KMS-11 (cell line): ENCODE measurements at regions not wholly inside any gene's neighbourhood (a gene's known extent, or its start where the extent isn't known, plus 50 kb on each side); places are given as distances from the start of the nearest gene placed in this dataset.

ENCODE experiments used
- H2AFZ ChIP-seq: fragments of 200-600 bp; sonication (generic); 2 replicates; pipeline ENCODE4 v1.6.1; 2016; ENCODE audit warnings: antibody characterized with exemption, mixed run types, low read depth
- H3K27ac ChIP-seq: fragments of 200-600 bp; sonication (generic); 2 replicates; pipeline ENCODE4 v1.6.1; 2016; ENCODE audit warnings: mild to moderate bottlenecking, mixed run types
- H3K27me3 ChIP-seq: fragments of 200-600 bp; sonication (generic); 2 replicates; pipeline ENCODE4 v1.6.1; 2017; ENCODE audit warnings: mild to moderate bottlenecking, low read depth, mixed run types, moderate library complexity; ENCODE audit not compliant: insufficient read depth
- H3K36me3 ChIP-seq: fragments of 200-600 bp; sonication (generic); 2 replicates; pipeline ENCODE4 v1.6.1; 2017; ENCODE audit warnings: mild to moderate bottlenecking, mixed run types; ENCODE audit not compliant: insufficient read depth
- H3K4me1 ChIP-seq: fragments of 200-600 bp; sonication (generic); 2 replicates; pipeline ENCODE4 v1.6.1; 2016; ENCODE audit warnings: mild to moderate bottlenecking, low read depth, mixed run types; ENCODE audit not compliant: poor library complexity, severe bottlenecking
- H3K4me2 ChIP-seq: fragments of 200-600 bp; sonication (generic); 2 replicates; pipeline ENCODE4 v1.7.0; 2016; ENCODE audit warnings: mild to moderate bottlenecking, mixed run types
- H3K4me3 ChIP-seq: fragments of 200-600 bp; sonication (generic); IDR thresholded peaks from 2 replicates; pipeline ENCODE4 v1.6.1; 2017; ENCODE audit warnings: low read depth, low read length, mixed read lengths; ENCODE audit not compliant: insufficient read depth
- H3K79me2 ChIP-seq: fragments of 200-600 bp; sonication (generic); 2 replicates; pipeline ENCODE4 v1.6.1; 2016; ENCODE audit warnings: low read depth, mixed run types; ENCODE audit not compliant: insufficient read depth
- H3K9ac ChIP-seq: fragments of 200-600 bp; sonication (generic); 2 replicates; pipeline ENCODE4 v1.6.1; 2016; ENCODE audit warnings: mild to moderate bottlenecking, mixed run types
- H4K20me1 ChIP-seq: fragments of 200-600 bp; sonication (generic); 2 replicates; pipeline ENCODE4 v1.6.1; 2016; ENCODE audit warnings: mild to moderate bottlenecking, mixed run types; ENCODE audit not compliant: insufficient read depth
- TF ChIP-seq, protein P1 (sequence below): fragments of 200-600 bp; sonication (generic); conservative IDR thresholded peaks from 2 replicates; pipeline ENCODE4 v1.6.1; 2017; ENCODE audit warnings: low read depth, mild to moderate bottlenecking, antibody characterized with exemption, low read length, moderate library complexity, mixed read lengths

DNA sequence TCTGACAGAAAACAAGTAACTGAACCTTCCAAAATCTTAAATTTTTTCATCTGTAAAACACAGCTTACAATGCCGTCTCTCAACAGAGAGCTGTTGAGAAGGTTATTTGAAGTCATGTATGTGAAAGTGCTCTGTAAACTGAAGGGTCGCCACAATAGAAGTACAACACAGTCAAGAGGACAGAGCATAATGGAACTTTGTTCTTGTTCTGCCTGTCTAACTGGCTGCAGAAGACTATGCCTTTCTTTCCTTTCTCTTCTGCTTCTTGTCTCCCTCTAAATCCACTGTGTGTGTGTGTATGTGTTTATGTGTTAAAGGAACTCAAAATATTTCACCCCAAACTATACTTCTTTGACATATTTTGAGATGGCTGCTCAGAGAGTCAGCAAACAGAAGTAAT, 365.8 kb upstream of the RND3 start:
- H4K20me1 ChIP-seq = no peaks in the 10 kb centered on the region
- H3K79me2 ChIP-seq = no peaks in the 10 kb centered on the region
- no peak overlapping the region for H2AFZ ChIP-seq
- no peak overlapping the region for H3K4me2 ChIP-seq
- no peaks in the 10 kb centered on the region for H3K36me3 ChIP-seq
- TF ChIP-seq, protein P1, sequence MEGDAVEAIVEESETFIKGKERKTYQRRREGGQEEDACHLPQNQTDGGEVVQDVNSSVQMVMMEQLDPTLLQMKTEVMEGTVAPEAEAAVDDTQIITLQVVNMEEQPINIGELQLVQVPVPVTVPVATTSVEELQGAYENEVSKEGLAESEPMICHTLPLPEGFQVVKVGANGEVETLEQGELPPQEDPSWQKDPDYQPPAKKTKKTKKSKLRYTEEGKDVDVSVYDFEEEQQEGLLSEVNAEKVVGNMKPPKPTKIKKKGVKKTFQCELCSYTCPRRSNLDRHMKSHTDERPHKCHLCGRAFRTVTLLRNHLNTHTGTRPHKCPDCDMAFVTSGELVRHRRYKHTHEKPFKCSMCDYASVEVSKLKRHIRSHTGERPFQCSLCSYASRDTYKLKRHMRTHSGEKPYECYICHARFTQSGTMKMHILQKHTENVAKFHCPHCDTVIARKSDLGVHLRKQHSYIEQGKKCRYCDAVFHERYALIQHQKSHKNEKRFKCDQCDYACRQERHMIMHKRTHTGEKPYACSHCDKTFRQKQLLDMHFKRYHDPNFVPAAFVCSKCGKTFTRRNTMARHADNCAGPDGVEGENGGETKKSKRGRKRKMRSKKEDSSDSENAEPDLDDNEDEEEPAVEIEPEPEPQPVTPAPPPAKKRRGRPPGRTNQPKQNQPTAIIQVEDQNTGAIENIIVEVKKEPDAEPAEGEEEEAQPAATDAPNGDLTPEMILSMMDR = no peak
- no peak overlapping the region for H3K9ac ChIP-seq
- H3K4me1 ChIP-seq = no peaks in the 10 kb centered on the region
- H3K27ac ChIP-seq = no peak overlapping the region
- no peak overlapping the region for H3K4me3 ChIP-seq
- no peaks in the 10 kb centered on the region for H3K27me3 ChIP-seq

DNA sequence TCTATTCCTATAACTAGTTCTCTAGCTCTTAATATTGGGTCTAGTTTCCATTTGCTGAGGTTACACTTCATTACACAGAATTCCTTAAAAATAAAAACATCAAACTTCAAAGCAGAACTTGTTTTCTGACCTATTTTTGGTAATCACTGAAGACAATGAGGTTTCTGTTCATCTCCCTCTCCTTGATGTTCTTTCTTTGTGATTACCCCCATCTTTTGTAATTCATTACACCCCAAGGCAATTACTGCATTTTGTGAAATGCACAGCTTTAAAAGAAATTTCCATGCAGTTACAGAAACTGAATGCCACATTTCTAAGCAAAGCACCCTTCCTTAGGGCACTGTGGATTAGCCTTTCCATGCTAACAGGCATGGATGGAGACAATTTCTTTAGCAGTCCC, 363.2 kb upstream of the RND3 start:
- no peaks in the 10 kb centered on the region for H3K79me2 ChIP-seq
- H3K27ac ChIP-seq = no peak overlapping the region
- H3K4me3 ChIP-seq = no peak overlapping the region
- no peaks in the 10 kb centered on the region for H3K36me3 ChIP-seq
- no peaks in the 10 kb centered on the region for H4K20me1 ChIP-seq
- no peak overlapping the region for H2AFZ ChIP-seq
- H3K27me3 ChIP-seq = no peaks in the 10 kb centered on the region
- no peaks in the 10 kb centered on the region for H3K4me1 ChIP-seq
- TF ChIP-seq, protein P1 = no peak
- H3K9ac ChIP-seq = no peak overlapping the region
- H3K4me2 ChIP-seq = no peak overlapping the region

DNA sequence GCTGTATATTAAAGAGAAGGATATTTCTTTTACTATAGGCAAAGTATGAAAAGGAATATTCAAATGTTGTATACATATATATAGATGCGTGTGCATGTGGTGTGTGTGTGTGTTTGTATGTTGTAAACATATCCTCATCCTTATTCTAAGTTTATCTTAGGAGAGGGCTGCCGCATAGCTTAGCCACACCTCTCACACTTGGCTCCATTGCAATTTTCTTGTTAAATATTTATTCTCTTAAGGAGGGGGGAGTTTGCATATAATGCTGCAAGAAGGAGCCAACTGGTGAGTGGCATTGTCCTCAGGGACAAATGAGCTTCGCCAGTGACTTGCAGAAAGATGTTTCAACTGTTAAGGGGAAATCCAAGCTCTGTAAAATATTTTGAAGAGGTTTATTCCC, 360.1 kb upstream of the RND3 start:
- no peaks in the 10 kb centered on the region for H3K27me3 ChIP-seq
- no peak overlapping the region for H3K4me2 ChIP-seq
- no peaks in the 10 kb centered on the region for H3K79me2 ChIP-seq
- no peak overlapping the region for H3K9ac ChIP-seq
- H3K4me1 ChIP-seq = no peaks in the 10 kb centered on the region
- no peaks in the 10 kb centered on the region for H4K20me1 ChIP-seq
- no peak overlapping the region for H3K4me3 ChIP-seq
- no peak overlapping the region for H3K27ac ChIP-seq
- no peaks in the 10 kb centered on the region for H3K36me3 ChIP-seq
- H2AFZ ChIP-seq = no peak overlapping the region
- TF ChIP-seq, protein P1 = no peak

DNA sequence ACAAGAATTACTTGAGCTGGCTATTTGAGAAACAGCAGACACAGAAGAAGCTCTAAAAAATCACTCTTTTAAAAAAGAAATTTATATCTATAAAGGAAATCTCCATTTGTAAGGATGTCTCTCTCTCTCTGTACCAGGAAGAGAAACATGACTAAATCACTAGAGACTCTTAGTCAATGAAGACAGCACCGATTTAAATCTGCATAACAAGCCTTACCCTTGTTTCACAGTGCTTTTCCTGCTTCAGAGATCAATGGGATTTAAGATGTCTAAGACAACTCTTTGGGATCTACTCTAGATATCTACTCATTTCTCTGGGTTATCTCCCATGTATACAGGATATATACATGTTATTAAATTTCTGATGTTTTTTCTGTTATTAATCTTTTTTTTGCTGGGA, 359.2 kb upstream of the RND3 start:
- Histone ChIP-seq H3K4me1 (no peaks in the 10 kb centered on the region), H3K4me3 (no peak overlapping the region), H2AFZ (no peak overlapping the region), H3K27ac (no peak overlapping the region), H3K27me3 (no peaks in the 10 kb centered on the region), H3K36me3 (no peaks in the 10 kb centered on the region), H3K79me2 (no peaks in the 10 kb centered on the region), H3K4me2 (no peak overlapping the region), H3K9ac (no peak overlapping the region), H4K20me1 (no peaks in the 10 kb centered on the region)
- TF ChIP-seq, protein P1 = no peak

DNA sequence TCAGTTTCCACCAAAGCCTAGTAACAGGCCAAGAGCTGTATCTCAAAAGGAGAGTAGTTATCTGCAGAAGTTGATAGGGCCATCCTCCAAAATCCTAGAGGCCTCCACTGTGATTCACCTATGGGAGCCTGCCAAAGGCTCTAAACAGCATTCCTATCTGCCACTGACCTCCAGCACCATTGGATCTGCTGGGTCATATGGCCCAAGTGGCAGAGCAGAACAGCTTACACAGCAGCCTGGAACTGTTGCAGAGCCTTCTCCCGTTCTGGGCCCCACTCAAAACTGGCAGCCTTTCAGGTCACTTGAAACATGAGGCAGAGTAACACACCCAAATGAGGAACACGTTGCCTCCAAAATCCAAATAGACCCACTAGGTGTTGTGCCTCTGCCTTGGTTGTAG, 345.2 kb upstream of the RND3 start:
- TF ChIP-seq, protein P1 = no peak
- no peaks in the 10 kb centered on the region for H3K27me3 ChIP-seq
- H3K27ac ChIP-seq = no peak overlapping the region
- H3K4me2 ChIP-seq = no peak overlapping the region
- H2AFZ ChIP-seq = no peak overlapping the region
- no peaks in the 10 kb centered on the region for H4K20me1 ChIP-seq
- no peaks in the 10 kb centered on the region for H3K79me2 ChIP-seq
- H3K36me3 ChIP-seq = no peaks in the 10 kb centered on the region
- H3K9ac ChIP-seq = no peak overlapping the region
- no peaks in the 10 kb centered on the region for H3K4me1 ChIP-seq
- no peak overlapping the region for H3K4me3 ChIP-seq
